AG04449 (cell line): ENCODE measurements at regions not wholly inside any gene's neighbourhood (a gene's known extent, or its start where the extent isn't known, plus 50 kb on each side); places are given as distances from the start of the nearest gene placed in this dataset.

Source experiments
- CTCF ChIA-PET: fragments of 350-600 bp; formaldehyde crosslinking; extraction: SDS; loops from one replicate; lab custom pipeline; 2021; ENCODE audit warnings: antibody characterized with exemption; lab: Yijun Ruan, JAX
- POLR2A ChIA-PET: fragments of 400-600, 350-600 bp; formaldehyde crosslinking; extraction: SDS; loops from one replicate; lab custom pipeline; 2020; ENCODE audit warnings: antibody characterized with exemption, inconsistent platforms; lab: Yijun Ruan, JAX
- DNase-seq: peaks from one replicate; pipeline ENCODE4 v3.0.0-alpha.2; 2010; ENCODE audit warnings: low read depth, low spot score
- H3K4me3 ChIP-seq: 2 replicates; pipeline ENCODE4 v1.5.1; 2011; ENCODE audit warnings: low read depth, mild to moderate bottlenecking, control low read depth, low read length
- CTCF ChIP-seq: IDR thresholded peaks from one replicate; pipeline ENCODE4 v1.5.1; 2011; ENCODE audit warnings: mild to moderate bottlenecking, moderate library complexity, low read length, control low read depth, inconsistent platforms; ENCODE audit not compliant: insufficient read depth; ENCODE audit errors: missing control alignments

- POLR2A ChIA-PET = no interaction called here
- no peak overlapping the region for H3K4me3 ChIP-seq
- peak; percentile 34 for DNase-seq
- CTCF ChIA-PET = interaction anchor here (0.9 to 1.8 kb wide), 4 partner anchors 8 to 18 kb away, joined by 4 to 7 read pairs (median 4); no protein-coding TSS in a partner anchor
- TF ChIP-seq CTCF = no peak
Measured at GRCh38 chr18:73979742-73980141, 167.9 kb downstream of the FBXO15 start.

- H3K4me3 ChIP-seq = no peak overlapping the region
- DNase-seq = no peak
- TF ChIP-seq CTCF = no peak
- ChIA-PET POLR2A (no interaction called here), CTCF (no interaction called here)
Measured at GRCh38 chr18:73976433-73976832, 171.2 kb downstream of the FBXO15 start.

GRCh38 chr18:73975266-73975665 lies 172.4 kb downstream of the FBXO15 start:
- H3K4me3 ChIP-seq = no peak overlapping the region
- no peak for DNase-seq
- CTCF ChIA-PET = no interaction called here
- no peak for TF ChIP-seq CTCF
- POLR2A ChIA-PET = no interaction called here

- ChIA-PET POLR2A (no interaction called here), CTCF (no interaction called here)
- no peak for TF ChIP-seq CTCF
- no peak for DNase-seq
- no peak overlapping the region for H3K4me3 ChIP-seq
Measured at GRCh38 chr18:73973972-73974371, 173.7 kb downstream of the FBXO15 start.

GRCh38 chr18:73966954-73967353 lies 180.7 kb downstream of the FBXO15 start:
- H3K4me3 ChIP-seq = no peak overlapping the region
- ChIA-PET POLR2A (no interaction called here), CTCF (no interaction called here)
- no peak for TF ChIP-seq CTCF
- DNase-seq = no peak

- no peak for TF ChIP-seq CTCF
- ChIA-PET CTCF (interaction anchor here (1.0 to 1.4 kb wide), 2 partner anchors 12 to 17 kb away, joined by 3 to 5 read pairs; no protein-coding TSS in a partner anchor), POLR2A (interaction anchor here (0.7 kb wide), 1 partner anchor 25 kb away, joined by 3 read pairs; no protein-coding TSS in a partner anchor)
- no peak overlapping the region for H3K4me3 ChIP-seq
- no peak for DNase-seq
Measured at GRCh38 chr18:73962256-73962655, 185.4 kb downstream of the FBXO15 start.
